Middle frontal gyrus (tissue), 1 donor: ENCODE measurements at regions not wholly inside any gene's neighbourhood (a gene's known extent, or its start where the extent isn't known, plus 50 kb on each side); places are given as distances from the start of the nearest gene placed in this dataset.

Experiments
- DNase-seq: peaks from one replicate; pipeline ENCODE4 v3.0.0-alpha.2; 2015; ENCODE audit warnings: low spot score; ENCODE audit errors: extremely low spot score

DNA sequence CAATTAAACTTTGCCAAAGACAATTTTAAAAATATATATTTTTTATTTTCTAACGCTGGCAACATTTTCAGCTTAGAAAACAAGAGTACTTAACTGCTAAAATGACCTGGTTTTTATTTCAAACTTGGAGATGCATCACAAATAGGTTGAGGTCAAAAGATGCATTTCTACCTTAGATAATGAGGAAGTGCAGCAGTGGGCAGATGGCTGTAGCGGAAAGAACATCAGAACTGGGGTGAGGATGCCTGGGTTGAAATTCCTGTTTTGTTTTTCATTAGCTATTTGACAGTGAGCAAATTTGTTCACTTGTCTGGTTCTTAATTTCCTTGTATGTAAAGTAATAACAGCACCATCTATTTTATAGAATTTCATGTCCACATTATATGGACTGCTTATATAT, 524.8 kb upstream of the KLF4 start:
- no peak for DNase-seq

DNA sequence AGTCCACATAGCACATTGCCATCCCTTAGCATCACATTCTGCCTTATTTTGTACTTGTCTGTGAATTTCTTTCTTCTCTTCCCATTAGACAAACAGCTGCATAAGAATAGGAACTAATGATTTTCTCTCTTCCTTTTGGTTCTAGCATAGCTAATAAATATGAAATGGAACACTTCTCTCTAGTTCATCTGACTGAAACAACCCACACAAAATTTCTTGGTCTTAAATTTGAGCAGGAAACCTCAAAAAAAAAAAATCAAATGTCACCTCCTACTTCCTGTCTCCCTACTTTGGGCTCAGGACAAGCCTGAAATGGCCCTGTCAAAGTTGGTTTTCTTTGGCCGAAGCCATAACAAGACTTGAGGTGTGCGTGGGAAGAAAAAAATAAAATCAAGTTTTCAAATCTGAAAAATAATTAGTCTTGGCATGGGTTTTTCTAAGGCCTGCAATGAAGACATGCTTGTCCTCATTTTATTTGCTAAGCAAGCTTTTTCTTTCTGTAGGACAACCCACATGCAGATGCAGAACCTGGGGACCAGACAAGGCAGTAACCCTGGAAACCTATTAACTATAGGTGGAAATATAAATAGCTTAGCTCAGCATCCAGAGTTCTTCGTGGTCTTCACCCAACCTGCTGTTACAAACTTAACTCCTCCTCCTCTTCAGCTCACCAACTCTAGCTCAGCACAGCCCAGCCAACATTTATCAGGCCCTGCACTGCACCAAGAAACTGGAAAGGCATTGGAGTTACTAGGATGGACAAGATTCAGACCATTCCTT, 523.5 kb upstream of the KLF4 start:
- DNase-seq: no peak

DNA sequence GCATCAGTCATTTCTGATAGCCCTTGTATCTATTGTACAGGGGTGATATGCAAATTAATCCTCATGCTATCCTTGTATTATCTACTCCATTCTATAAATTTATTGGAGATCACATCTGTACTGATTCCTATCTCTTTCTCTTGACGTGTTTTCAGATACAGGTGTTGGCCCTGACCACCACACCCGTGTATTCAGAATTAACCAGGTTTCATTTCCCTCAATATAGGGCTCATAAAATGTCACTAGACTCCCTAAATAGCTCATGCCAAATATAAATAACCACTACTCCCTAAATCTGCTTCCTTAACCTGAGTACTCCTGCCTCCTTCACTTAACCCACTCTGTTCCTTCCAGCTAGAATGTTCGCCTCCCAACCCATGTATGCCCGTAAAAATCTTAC, 522.8 kb upstream of the KLF4 start:
- DNase-seq: no peak

DNA sequence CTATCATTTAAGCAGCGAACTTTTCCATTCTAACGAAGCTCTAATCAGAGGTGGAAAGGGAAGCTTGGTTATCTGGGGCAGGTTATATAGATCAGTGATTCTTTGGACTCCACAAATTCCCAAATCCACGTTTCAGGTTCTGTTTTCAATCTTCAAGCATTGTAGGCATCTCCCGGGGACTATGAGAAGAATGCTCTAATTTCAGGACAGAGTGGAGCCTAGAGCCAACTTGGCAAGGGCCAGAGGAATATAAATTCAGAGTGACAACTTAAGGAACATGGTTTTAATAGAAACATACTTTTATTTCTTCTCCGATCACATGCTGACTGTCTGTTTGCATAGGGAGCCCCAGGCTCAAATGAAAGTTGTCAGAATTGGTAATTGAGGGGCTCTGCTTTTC, 514.0 kb upstream of the KLF4 start:
- DNase-seq: no peak

DNA sequence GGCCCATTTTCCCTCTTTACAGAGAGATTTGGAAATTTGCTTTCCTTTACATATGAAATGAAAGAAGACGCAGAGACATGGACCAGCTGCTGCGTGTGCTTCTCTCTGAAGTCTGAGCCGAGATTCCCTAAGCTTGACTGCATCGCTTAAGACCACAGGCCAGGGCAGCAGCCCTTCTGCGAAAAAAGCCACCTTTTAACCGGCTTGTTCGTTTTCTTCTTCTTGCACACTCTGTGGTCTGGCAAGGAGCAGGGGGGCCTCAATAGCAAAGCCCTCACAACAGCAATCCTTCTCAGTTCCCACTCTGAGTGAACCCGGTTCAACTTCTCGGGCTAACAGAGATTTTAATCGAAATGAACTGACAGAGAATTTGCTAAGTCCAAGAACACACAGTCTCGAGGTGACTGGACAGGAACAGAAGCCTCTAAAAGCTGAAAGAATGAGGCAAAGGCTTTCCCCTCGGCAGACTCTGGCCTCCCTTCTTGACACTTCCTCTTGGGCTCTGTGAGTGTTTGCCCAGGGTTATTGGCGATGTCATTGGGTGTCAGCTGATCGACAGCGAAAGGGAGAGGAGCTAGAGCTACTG, 512.9 kb upstream of the KLF4 start:
- DNase-seq: no peak

DNA sequence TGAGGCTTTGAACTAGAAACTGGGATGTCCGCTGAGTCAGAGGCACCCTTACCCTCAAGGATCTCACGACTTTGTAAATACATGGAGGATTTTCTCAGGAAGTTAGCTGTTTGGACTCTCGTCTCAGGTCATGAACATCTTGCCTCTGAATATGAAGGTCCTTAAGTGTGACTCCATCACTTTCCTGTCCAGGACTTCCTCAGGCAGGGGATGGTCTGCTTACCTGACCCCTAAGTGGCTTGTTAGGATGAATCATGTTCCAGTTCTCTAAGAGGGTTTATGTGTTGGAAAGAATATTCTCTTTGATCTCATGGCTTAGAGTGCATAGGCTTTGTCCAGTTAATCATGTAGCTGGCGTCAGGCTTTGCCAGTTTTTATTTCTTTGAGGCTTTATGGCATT, 511.7 kb upstream of the KLF4 start:
- DNase-seq: no peak

DNA sequence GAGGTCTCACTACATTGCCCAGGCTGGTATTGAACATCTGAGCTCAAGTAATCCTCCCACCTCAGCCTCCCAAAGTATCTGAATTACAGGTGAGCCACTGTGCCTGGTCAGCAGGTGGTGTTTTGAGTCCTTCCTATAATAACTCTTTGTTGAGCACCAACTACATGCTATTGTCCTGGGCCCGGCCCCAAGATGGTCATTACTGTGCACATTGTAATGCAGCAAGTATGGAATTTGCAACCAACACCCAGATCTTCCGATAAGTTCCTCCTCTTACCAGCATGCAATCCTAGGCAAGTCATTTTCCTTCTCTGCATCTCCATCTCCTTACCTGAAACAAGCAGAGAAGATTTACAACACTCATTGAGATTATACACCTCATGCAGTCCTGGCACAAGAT, 510.3 kb upstream of the KLF4 start:
- no peak for DNase-seq

DNA sequence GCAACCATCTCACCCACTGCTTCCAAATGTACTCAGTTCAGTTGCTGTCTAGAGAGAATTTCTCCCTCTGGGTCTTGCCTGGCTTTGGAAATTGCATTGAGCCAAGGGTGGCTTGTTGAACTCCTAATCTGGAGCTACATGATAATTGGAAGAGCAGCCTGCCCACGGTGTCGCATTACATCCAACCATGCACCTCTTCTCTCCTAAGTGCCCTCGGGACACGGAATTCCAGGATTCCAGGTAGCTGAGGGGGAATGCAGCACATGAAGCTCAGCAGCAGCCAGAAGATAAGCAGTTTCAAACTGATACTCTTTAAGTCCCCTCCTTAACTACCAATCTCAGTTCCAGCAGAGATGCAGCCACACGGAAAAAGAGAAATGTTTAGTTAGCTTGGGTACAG, 509.4 kb upstream of the KLF4 start:
- DNase-seq: no peak

DNA sequence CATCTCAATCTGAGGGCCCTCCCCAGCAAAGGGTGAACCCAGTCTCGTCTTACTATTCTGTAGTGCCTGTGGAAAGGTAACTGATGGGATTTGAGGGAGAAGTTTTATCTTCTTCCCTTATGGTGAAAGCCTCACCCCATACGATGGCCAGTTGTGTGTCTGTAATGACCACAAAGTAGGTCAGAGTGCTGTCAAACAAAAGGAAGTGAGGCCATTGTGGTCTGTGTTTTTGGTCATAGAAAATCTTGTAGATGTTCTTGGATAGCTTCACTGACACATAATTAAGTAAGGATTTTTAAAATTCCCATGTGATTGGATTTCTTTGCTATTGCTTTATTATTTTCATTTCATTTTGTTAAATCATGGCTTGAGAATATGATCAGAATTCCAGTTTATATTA, 505.1 kb upstream of the KLF4 start:
- DNase-seq: no peak

DNA sequence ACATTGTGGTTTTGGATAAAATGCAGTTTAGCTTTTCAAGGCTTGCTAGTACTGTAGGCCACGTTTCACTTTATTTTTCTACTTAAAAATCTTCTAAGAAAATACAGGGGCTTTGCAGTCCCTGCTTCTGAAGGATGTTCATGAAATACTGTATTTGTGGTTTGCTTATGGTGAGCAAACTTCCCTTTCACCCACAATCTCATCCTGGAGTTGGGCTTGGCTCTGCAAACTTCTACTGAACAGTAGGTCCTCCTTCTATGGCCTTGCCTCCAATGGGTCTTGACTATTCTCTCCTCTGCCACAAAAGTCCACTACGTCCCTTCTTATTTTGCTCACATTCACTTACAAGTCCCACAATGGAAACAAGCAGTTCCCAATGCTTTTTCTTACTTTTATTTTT, 502.7 kb upstream of the KLF4 start:
- DNase-seq: no peak

DNA sequence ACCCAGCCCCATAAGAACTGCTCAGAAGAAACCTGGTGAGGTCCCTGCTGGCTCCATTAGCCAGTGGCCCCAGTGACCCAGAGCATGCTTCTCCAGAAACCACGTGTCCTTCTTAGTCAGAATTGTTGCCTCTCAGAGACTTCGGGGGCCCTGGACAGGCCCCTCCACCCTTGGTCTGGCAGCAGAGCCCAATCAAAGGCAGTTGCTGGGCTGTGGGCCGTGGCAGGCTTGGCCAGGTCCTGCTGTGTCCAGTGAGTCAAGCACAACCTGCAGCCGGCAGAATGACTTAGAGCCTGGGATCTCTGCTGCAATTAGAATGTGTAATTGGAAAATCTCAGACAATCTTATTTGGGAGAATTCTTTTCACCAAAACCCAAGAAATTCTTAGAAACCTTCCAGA, 502.0 kb upstream of the KLF4 start:
- DNase-seq: no peak

DNA sequence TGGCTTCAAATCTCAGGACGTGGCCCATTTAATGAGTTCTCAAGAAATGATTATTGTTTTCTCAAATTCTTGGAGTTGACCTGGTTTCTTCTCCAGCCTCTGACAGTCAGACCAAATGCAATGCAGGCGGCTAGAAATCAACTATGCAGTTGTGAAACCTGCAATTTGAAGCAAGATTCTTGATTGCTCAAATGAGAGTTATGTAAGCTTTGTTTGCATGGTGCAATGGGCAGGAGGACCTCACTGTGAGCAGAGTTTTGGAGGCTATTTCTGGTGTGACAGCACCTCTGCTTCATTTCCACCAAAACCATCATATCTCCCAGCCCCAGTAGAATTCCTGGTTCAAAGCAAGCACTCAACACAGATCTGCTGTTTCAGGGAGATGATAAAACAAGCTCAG, 500.0 kb upstream of the KLF4 start:
- no peak for DNase-seq

DNA sequence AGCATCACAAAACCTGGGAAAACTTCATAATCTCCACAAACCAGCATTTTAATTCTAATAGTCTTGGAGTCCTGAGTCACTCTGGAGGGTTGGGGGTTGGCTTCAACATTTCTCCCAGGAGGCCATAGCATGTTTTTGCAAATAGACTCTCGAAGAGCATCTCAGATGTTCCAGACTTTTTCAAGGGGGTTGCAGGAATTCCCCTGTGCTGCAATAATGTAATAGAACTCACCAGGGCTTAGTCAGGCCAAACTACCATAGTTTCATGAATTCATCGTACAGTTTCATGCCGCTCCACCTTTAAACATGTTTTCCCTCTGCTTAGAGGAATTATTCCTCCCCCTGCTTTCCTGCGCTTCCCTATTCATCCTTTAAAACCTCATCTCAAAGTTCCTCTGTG, 499.5 kb upstream of the KLF4 start:
- no peak for DNase-seq

DNA sequence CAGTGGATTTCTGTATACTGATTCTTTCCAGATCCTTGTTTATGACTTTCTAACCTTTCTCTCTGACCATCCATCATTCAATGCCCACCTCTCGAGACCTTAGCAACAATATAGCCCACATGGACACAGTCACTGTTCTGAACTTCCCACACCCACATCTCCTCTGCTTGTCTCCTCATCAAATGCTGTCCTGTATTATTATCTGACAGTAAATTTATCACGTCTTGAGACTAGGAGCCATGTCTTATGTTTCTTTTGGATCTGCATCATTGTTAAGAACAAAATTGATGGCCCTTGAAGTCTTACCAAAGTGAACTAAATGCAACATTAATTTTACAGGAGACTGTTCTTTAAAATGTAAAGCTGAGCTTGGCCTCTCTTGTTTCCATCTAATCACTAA, 495.4 kb upstream of the KLF4 start:
- DNase-seq: no peak

DNA sequence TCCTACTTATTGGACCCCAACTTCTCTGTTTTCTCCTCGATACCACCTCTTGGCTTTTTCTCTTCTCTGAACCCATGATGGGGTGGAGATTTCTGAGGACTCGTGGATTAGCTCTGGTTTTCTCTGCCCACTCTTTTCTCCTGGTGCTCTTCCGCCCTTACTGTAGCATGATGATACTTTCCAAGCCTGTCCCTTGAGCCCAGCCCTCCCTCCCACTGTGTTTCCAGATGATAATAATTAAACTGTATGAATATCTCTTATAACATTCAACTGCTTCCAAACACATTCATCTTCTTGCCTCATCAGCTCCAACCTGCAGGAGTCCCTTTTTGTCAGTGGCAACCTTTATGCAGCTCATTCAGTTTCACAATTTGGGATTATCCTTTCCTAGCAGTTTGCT, 494.2 kb upstream of the KLF4 start:
- DNase-seq: no peak

DNA sequence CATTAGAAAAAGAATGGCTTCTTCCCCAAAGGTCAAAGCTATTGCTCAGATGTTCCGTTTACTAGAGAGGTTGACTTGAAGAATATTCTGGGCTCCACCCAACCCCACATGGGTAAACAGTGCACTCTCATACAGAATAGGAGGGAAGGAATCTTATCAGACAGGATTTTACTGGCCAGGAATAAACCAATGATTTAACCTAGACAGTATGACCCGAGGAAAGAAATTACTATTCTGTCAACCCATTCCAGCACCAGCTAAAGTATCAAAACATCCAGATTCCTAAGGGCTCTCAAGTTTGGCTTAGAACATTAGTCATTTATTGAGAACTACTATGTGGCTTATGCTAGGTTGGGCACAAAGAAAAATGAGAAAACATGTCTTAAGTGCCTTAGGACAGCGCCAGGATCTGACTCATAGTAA, 493.6 kb upstream of the KLF4 start:
- no peak for DNase-seq

DNA sequence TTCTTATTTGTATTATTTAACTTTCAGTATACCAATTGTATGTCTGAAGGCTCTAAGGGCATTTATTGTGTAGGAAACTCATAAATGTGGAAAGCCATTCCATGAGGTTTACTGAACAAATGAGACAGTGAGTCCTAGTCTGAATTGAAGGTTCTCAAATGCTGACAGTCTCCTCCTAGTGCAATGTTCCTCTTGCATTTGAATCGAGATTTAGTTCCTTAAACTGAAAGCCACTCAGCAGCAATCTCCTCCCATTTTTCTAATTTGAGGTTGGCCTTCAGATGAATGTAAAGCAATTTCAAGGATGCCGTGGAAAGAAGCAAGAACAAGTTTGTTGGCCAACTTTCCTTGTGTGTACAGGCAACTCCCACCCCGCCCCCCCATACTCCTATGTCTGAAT, 493.2 kb upstream of the KLF4 start:
- DNase-seq: no peak

DNA sequence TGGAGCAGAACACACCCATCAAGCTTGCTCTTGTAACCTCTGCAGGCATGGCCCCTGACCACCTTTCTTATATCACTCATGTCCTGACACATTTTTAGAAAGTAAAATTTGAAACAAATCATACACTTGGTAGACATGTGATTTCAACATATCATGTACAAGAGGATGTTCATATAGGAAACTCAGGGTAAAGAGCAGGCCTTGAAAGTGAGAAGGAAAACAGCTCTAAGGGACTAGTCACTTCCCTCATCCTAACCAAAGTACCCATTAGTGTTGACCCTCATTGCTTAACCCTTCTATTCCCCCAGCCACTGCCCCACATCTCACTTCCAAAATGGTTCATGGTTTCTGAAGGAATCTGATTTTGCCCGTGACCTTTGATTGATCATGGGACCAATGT, 492.4 kb upstream of the KLF4 start:
- DNase-seq: no peak

DNA sequence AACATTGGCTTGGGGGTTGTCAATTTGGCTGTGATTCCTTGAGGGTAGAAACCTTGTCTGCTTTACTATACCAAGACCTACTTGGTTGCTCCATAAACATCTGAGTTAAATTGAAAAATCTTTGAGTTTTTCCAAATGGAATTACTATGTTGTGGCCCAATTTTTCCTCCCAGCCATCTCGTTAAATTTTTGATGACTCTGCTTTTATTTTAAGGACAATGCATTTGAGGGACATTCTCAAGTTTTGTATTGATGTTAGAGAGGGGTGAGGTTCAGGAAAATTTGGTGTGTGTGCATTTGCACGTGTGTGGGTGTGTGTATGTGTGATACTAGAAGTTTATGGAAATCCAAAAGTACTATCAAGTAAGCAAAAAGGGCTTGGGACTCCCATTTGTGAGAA, 491.4 kb upstream of the KLF4 start:
- DNase-seq: no peak

DNA sequence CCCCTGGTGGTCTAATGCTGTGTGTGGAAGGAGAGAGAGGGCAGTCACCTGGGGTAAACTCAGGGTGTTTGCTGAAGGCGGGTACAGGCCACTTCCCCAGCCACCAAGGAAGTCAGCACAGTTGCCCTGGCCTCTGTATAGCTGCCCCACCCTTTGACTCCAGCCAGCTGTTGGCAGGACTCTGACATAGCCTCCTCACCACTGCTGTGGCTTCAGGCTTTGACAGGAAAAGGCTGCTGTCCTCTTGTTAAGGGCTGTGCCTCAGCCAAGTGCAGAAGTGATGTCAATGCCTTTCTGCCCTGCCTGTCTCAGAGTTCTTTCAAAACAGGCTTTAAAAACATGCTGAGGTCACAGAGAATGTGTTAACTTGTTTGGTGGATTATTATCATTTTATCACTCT, 487.2 kb upstream of the KLF4 start:
- no peak for DNase-seq

DNA sequence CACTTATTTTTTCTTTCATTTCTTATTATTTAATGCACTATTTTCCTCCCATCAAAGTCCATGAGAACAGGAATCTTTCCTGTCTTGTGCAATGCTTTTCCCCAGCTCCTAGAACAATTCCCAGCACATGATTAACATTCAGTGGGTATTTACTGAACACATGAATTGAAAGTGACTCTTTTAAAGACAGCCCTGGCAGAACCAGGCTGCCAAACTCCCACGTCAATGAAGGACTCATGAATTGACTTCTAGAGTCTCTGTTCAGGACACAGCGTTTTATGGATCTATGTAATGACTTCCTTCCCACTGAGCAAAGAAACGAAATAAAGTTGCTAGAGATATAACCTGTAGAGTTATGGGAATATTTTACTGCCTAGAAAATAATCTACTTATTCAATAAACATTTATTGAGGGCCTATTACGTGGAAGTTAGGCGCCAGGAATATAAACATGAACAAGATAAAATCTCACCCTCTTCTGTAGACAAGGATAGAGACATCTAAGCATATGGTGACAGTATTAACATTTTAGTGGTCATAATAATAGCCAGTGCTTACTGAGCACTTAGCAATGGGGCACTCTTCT, 485.9 kb upstream of the KLF4 start:
- no peak for DNase-seq

DNA sequence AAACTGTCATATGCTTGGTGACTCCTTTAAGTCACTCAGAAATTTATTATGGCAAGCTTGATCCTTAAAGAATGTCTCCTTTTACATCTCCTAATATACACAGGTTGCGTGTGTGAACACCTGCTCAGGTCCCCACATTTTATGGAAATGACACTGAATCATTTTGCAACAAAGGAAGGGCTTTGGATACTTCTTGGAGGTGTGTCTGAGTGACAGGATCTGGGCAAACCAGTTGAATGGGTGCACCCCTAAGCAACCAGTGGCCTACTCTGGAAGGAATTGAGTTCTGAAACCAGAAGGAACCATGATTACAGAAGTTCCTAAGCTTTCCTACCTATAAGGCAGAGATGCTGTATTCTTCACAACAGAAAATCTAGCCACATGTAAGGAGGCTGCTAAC, 483.9 kb upstream of the KLF4 start:
- DNase-seq: no peak

DNA sequence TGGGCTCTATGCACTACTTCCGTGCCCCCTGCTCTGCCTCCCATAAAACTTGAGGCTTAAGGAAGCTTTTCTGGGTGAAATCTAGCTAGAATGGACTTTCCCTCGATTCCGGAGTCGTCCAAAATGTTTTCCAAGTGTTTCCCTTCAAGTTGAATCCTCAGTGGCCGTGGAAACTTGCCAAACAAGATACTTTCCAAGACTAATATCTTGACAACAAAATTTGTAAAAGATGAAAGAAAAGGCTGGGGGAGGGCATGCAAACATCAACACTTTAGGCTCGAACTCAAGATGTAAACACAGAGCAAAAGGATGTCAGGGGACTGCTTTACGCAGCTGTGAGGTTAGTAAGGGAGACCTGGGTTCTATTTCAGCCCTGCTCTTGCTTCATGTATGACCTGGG, 482.8 kb upstream of the KLF4 start:
- no peak for DNase-seq
